Cortex of kidney (tissue), 1 donor: ENCODE measurements at regions not wholly inside any gene's neighbourhood (a gene's known extent, or its start where the extent isn't known, plus 50 kb on each side); places are given as distances from the start of the nearest gene placed in this dataset.
"Not testable (repeated sequence)": the region's sequence is repeated elsewhere in the genome, so short reads cannot be mapped to it uniquely, and the experiment has no call there.

ENCODE experiments used
- DNase-seq: peaks from one replicate; lab custom pipeline; 2025; lab: John Stamatoyannopoulos, UW

- no peak for DNase-seq
Observed at GRCh38 chrX:131595120-131595519, 51.2 kb downstream of the OR13H1 start.

- DNase-seq: no peak
Observed at GRCh38 chrX:131607792-131608369, 64.0 kb downstream of the OR13H1 start.

- no peak for DNase-seq
Observed at GRCh38 chrX:131609480-131609879, 65.6 kb downstream of the OR13H1 start.

- no peak for DNase-seq
Observed at GRCh38 chrX:131613260-131613659, 69.4 kb downstream of the OR13H1 start.

GRCh38 chrX:131614241-131614640, 70.4 kb downstream of the OR13H1 start:
- no peak for DNase-seq

GRCh38 chrX:131617182-131617581, 73.3 kb downstream of the OR13H1 start:
- no peak for DNase-seq

- DNase-seq: no peak
Observed at GRCh38 chrX:131621650-131622049, 77.8 kb downstream of the OR13H1 start.

- DNase-seq: no peak
Observed at GRCh38 chrX:131626681-131627296, 82.9 kb downstream of the OR13H1 start.

GRCh38 chrX:131630534-131630933, 86.7 kb downstream of the OR13H1 start:
- DNase-seq: no peak

- DNase-seq: peak; percentile 1
Observed at GRCh38 chrX:131633285-131633917, 89.5 kb downstream of the OR13H1 start.

GRCh38 chrX:131634900-131635299, 91.0 kb downstream of the OR13H1 start:
- DNase-seq: no peak

GRCh38 chrX:131646106-131646505, 102.2 kb downstream of the OR13H1 start:
- DNase-seq: no peak

- no peak for DNase-seq
Observed at GRCh38 chrX:131649741-131650140, 105.9 kb downstream of the OR13H1 start.

- no peak for DNase-seq
Observed at GRCh38 chrX:131650637-131651410, 107.0 kb downstream of the OR13H1 start.

GRCh38 chrX:131663726-131664125, 119.9 kb downstream of the OR13H1 start:
- DNase-seq: not testable (repeated sequence)

GRCh38 chrX:131671735-131672134, 127.9 kb downstream of the OR13H1 start:
- no peak for DNase-seq

- no peak for DNase-seq
Observed at GRCh38 chrX:131675596-131676194, 131.8 kb downstream of the OR13H1 start.

- DNase-seq: no peak
Observed at GRCh38 chrX:131677655-131678628, 134.1 kb downstream of the OR13H1 start.

GRCh38 chrX:131682735-131683134, 138.9 kb downstream of the OR13H1 start:
- DNase-seq: not testable (repeated sequence)

- DNase-seq: no peak
Observed at GRCh38 chrX:131693359-131693758, 149.5 kb downstream of the OR13H1 start.

- DNase-seq: not testable (repeated sequence)
Observed at GRCh38 chrX:131696989-131697388, 153.1 kb downstream of the OR13H1 start.
